HG03060 (cell line): ENCODE measurements at regions not wholly inside any gene's neighbourhood (a gene's known extent, or its start where the extent isn't known, plus 50 kb on each side); places are given as distances from the start of the nearest gene placed in this dataset.

ENCODE experiments used
- ATAC-seq: cut with Tn5 transposase; IDR thresholded peaks from one replicate; pipeline ENCODE4 v1.9.1; 2021; ENCODE audit warnings: low read depth, moderate number of reproducible peaks; ENCODE audit not compliant: unreplicated experiment

DNA sequence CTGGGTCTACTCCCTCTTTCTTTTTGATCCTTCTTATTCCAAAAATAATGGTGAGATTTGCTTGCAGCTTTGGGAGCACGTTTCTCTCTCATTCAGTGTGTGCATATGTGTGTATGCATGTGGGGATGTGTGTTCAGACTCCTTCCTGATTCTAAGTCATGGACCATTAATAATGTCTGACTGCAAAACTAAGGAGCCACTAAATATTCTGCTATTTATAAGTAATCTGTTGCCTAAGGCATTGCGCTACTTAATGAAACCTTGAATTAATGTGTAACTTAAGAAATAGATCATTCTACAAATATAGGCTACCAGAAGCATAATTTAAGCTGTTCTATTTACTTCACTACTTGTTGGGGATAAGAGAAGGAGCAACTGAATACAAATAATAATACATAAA lies 182.1 kb downstream of the TFCP2L1 start:
- no peak for ATAC-seq

- no peak for ATAC-seq
Observed at GRCh38 chr2:121103960-121104359, 181.0 kb downstream of the TFCP2L1 start.

GRCh38 chr2:121104721-121105141 lies 180.3 kb downstream of the TFCP2L1 start:
- no peak for ATAC-seq

GRCh38 chr2:121110924-121111323 lies 174.1 kb downstream of the TFCP2L1 start:
- no peak for ATAC-seq

DNA sequence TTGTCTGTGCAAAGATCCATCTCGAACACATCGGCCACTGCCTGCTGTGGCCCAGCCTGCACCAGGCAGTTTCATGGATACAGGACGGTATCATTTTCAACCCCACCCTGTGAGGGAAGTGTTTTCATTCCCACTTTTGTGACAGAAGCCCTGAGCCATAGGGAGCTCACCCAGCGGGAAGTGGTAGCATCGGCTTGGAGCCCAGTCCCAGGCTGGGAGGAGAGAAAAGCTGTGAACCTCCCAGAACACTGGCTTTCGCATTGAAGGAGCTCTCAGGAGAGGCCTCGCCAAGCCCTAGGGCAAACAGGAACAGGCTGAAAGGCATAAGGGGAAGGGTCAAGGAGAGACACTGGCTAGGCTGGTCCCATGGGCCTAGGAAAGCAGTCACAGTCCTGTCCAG lies 166.1 kb downstream of the TFCP2L1 start:
- no peak for ATAC-seq

- ATAC-seq: no peak
Observed at GRCh38 chr2:121120411-121120810, 164.6 kb downstream of the TFCP2L1 start.

DNA sequence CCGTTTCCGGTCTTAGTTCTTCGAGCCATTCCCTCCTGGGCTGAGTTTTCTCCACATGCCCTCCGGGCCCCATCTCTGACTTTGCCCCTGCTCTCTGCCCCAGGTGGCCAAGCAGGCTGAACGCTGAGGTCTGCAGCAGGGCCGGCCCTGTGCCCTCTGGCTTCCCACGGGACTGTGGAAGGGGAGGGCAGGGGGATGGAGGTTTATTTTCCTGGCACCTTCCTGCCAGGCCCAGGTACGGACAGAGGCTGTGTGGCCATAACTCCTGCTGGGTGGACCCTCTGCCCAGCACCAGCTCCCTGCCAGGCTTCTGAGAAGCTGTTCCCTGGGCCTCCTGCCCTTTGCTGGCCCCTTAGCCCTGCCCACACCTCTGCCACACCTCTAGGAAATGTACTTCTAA lies 164.0 kb downstream of the TFCP2L1 start:
- no peak for ATAC-seq

DNA sequence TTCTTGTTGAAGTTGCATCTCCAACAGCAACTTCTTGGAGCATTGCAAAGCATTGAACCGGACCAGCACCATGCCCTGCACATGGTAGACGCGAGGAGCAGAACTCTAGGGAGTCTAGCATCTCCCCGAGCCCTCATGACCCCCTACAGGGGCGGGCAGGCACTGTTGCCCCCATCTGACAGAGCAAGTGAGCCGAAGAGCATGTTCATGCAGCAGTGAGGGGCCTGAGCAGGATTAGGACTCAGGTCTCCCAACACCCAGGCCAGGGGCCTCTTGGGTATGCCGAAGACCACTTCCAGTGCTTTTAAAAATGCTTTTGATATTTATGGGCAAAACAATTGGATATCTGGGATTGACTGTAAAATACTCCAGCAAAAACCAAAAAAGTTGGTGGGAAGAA lies 163.3 kb downstream of the TFCP2L1 start:
- no peak for ATAC-seq

- ATAC-seq: no peak
Observed at GRCh38 chr2:121123268-121123667, 161.7 kb downstream of the TFCP2L1 start.

DNA sequence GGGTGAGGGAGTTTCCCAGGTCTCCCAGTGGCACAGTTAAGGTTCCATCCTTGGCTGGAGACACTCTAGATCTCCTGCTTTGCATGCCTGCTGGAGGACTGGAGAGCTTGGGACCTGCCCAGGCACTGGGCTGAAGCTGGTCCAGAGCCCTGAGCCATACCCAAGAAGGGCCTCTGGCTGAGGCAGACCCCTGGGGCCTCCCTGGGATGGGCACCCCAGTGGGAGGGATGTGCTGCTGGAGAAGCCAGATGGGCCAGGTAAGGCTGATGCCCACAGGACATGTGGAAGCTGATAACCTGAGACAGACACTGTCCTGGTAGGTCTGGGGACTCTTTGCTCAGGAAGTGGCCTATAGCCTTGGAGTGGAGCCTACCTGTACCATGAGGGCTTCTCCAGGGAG lies 160.7 kb downstream of the TFCP2L1 start:
- ATAC-seq: no peak

DNA sequence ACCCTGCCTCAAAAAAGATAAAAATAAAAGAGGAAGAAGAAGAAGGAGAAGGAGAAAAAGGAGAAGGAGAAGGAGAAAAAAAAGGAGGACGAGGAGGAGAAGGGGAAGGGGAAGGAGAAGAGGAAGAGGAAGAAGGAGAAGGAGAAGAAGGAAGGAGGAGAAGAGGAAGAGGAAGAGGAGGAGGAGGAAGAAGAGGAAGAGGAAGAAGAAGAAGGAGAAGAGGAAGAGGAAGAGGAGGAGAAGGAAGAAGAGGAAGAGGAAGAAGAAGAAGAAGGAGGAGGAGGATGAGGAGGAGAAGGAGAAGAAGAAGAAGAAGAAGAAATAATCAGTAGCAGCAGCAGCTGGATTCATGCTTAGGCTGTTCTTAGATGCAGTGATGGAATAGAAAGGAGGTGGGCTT lies 159.7 kb downstream of the TFCP2L1 start:
- no peak for ATAC-seq

DNA sequence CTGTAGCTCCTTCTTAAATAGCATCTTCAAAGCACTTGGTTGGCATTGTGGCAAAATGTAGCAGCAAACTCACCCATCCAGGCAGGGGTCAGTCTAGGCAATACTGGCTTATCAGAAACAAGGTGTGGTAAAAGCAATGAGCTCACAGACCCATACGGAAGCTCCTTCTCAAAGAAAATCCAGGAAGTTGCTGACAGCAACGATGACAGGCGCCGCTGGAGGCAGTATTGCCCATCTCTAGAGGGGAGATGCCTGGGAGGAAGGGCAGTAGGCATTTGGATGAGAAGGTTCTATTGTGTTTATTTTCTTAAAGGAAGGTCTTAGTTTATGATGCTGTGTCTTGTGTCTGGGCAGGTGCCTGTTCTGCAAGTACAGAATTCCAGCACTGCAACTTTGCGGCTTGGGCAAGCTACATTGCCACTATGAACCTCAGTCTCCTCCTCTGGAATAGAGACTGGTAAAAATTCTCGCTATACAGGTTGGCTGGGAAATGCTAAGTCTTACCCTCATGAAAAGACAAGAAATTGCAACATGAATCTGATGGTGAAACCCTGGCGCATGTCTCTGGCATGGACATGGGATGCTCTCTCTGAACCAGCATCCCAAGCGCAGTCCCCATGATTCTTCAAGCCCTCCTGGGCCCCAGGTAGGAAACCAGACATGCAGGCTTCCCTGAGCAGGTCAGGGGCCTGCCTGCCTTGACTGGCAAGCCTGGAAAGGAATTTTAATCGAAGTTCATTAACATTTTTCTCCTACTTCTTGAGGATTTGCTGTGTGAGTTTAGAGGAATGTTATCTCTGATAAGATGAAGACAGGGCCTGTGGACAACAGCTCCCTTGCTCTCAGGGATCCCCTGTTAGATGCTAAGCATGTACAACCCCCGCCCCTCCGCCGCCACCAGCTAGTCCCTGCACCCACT lies 156.0 kb downstream of the TFCP2L1 start:
- peak; percentile 71 for ATAC-seq

DNA sequence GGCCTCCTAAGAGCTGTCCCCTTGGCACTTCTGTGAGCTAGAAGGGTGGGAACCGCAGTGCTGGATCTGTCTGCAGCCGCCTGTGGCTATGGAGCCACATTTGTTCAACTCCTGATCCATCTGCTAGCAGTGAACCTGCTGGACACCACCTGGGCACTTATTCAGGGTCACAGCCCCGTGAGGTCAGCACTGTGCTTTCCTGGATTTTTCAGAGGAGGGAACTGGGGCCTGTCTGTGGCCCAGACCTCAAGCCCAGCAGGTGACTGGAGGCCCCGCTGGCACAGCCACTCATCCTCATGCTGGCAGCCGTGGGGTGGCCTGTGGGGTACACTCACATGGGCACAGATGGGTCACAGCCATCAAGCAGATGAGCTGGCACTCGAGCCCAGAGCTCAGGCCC lies 155.3 kb downstream of the TFCP2L1 start:
- ATAC-seq: no peak

DNA sequence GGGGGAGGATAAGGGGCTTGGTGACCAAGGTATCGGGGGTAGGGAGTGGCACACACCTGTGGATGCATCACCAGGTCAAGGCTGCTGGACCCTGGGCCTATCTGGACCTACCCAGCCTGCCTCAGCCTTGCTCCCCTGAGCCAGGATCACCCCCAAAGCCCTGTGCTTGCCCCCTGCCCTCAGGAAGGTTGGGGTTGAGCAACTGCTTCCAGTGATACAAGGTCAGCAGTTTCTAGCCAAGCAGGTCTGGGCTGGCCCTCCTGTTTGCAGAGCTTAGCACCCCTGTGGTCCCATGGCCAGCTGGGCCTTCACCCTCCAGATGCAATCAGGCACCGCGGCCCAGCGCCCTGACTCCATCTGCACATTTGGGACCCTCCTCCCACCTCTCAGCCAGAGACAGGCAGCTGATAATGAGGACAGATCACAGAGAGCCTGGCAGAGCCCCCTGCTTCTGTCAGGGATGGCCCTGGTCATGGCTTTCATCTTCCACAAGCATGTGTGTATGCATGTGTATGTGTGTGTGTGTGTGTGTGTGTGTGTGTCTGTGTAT lies 154.6 kb downstream of the TFCP2L1 start:
- ATAC-seq: no peak

GRCh38 chr2:121131375-121131774 lies 153.6 kb downstream of the TFCP2L1 start:
- no peak for ATAC-seq

- no peak for ATAC-seq
Observed at GRCh38 chr2:121132054-121132761, 152.8 kb downstream of the TFCP2L1 start.

DNA sequence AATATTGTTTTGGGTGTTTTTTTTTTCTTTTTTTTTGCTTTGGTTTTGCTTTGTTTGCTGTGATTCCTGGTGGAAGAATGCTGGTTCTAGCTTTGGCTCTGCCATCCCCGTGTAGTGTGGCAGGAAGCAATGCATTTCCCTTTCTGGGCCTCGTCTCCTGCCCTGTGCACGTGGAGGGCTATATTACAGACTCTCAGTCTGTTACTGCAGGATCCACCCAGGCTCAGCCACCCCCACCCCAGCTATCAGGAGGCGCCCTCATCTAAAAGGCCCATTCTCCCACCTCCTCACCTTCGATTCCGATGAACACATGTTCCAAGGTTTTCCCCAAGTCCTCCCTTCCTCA lies 152.3 kb downstream of the TFCP2L1 start:
- no peak for ATAC-seq

- ATAC-seq: no peak
Observed at GRCh38 chr2:121133551-121134319, 151.3 kb downstream of the TFCP2L1 start.

DNA sequence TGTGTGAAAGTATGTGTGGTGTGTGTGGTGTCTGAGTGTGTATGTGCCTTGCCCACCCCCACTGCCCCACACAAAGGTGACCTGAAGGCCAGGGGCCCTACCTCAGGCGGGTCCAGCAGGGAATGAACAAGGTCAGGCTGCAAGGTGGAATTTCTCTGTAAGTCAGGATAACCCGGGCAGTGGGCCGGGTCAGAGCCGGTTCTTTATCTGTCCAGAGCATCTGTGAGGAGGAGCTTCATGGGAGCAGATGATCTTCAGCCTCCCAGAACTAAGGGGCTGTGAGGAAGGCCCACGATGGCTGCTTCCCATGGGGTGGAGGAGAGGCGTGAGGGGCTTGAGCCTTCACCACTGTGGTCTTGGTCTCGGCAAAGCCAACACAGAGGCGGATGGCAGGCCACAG lies 150.3 kb downstream of the TFCP2L1 start:
- ATAC-seq: no peak

GRCh38 chr2:121135168-121135853 lies 149.7 kb downstream of the TFCP2L1 start:
- no peak for ATAC-seq
